Neuronal stem cell (in vitro differentiated cells): ENCODE measurements at regions not wholly inside any gene's neighbourhood (a gene's known extent, or its start where the extent isn't known, plus 50 kb on each side); places are given as distances from the start of the nearest gene placed in this dataset.

Experiments used
- DNase-seq: peaks from one replicate; pipeline ENCODE4 v3.0.0-alpha.2; 2013; ENCODE audit warnings: low spot score
- H2AFZ ChIP-seq: one replicate; pipeline ENCODE4 v1.6.1; 2013; ENCODE audit warnings: mild to moderate bottlenecking, low read length, inconsistent platforms
- H2AK5ac ChIP-seq: 2 replicates; pipeline ENCODE4 v1.6.1; 2013; ENCODE audit warnings: low read depth, mild to moderate bottlenecking, inconsistent platforms, low read length, moderate library complexity, mixed read lengths
- H2BK120ac ChIP-seq: 2 replicates; pipeline ENCODE4 v1.6.1; 2013; ENCODE audit warnings: low read depth, mild to moderate bottlenecking, inconsistent platforms, low read length, moderate library complexity, mixed read lengths
- H2BK12ac ChIP-seq: one replicate; pipeline ENCODE4 v1.6.1; 2013; ENCODE audit warnings: low read length, inconsistent platforms
- H2BK15ac ChIP-seq: 2 replicates; pipeline ENCODE4 v1.6.1; 2013; ENCODE audit warnings: mild to moderate bottlenecking, low read length, inconsistent platforms, mixed read lengths
- H2BK5ac ChIP-seq: one replicate; pipeline ENCODE4 v1.6.1; 2013; ENCODE audit warnings: inconsistent platforms, mild to moderate bottlenecking, low read length, moderate library complexity
- H3K14ac ChIP-seq: one replicate; pipeline ENCODE4 v1.6.1; 2013; ENCODE audit warnings: low read length, inconsistent platforms
- H3K18ac ChIP-seq: 2 replicates; pipeline ENCODE4 v1.6.1; 2013; ENCODE audit warnings: low read length, inconsistent platforms
- H3K23ac ChIP-seq: 2 replicates; pipeline ENCODE4 v1.6.1; 2013; ENCODE audit warnings: low read depth, mild to moderate bottlenecking, mixed read lengths, low read length, inconsistent platforms; ENCODE audit not compliant: poor library complexity
- H3K27ac ChIP-seq: replicated peaks from 3 replicates; pipeline ENCODE4 v1.5.1; 2013; ENCODE audit warnings: low read length, inconsistent platforms
- H3K27me3 ChIP-seq, 3 experiments: 2 replicates each; pipeline ENCODE4 v1.6.1; 2013; ENCODE audit warnings: low read length in 3 of 3, mild to moderate bottlenecking in 2 of 3, inconsistent platforms in 1 of 3, low read depth in 1 of 3, mixed read lengths in 1 of 3, moderate library complexity in 1 of 3; ENCODE audit not compliant: control insufficient read depth in 3 of 3, insufficient read depth in 3 of 3
- H3K36me3 ChIP-seq, 2 donors: replicated peaks in 1 of 2; 2 replicates each; pipeline ENCODE4 v1.6.1; 2013; ENCODE audit warnings: low read length in 2 of 2; ENCODE audit not compliant: control insufficient read depth in 2 of 2, insufficient read depth in 2 of 2
- H3K4ac ChIP-seq: 2 replicates; pipeline ENCODE4 v1.6.1; 2013; ENCODE audit warnings: inconsistent platforms, mild to moderate bottlenecking, low read length, moderate library complexity
- H3K4me1 ChIP-seq, 2 donors: 1 replicate in 1 of 2; 2 replicates in 1 of 2; pipeline ENCODE4 v1.6.1; 2013; ENCODE audit warnings: low read length in 2 of 2, low read depth in 1 of 2; ENCODE audit not compliant: control insufficient read depth in 2 of 2, insufficient read depth in 1 of 2
- H3K4me2 ChIP-seq: one replicate; pipeline ENCODE4 v1.6.1; 2013; ENCODE audit warnings: mild to moderate bottlenecking, low read length, inconsistent platforms; ENCODE audit not compliant: insufficient read depth, poor library complexity, severe bottlenecking
- H3K4me3 ChIP-seq, 2 donors: 2 replicates each; pipeline ENCODE4 v1.5.1; 2013; ENCODE audit warnings: low read length in 2 of 2, mild to moderate bottlenecking in 2 of 2, inconsistent platforms in 1 of 2, moderate library complexity in 1 of 2
- H3K79me1 ChIP-seq: one replicate; pipeline ENCODE4 v1.6.1; 2013; ENCODE audit warnings: low read depth, mild to moderate bottlenecking, inconsistent platforms, low read length, moderate library complexity
- H3K9ac ChIP-seq: one replicate; pipeline ENCODE4 v1.6.1; 2013; ENCODE audit warnings: mild to moderate bottlenecking, low read depth, low read length, inconsistent platforms; ENCODE audit not compliant: poor library complexity
- H3K9me3 ChIP-seq, 2 donors: replicated peaks in 1 of 2; 2 replicates each; pipeline versions ENCODE3 to v1.6.1; 2013; ENCODE audit warnings: low read length in 2 of 2, mild to moderate bottlenecking in 2 of 2, inconsistent platforms in 1 of 2, low read depth in 1 of 2, mixed read lengths in 1 of 2, moderate library complexity in 1 of 2; ENCODE audit not compliant: control insufficient read depth in 2 of 2, insufficient read depth in 1 of 2
- H4K8ac ChIP-seq: one replicate; pipeline ENCODE4 v1.6.1; 2013; ENCODE audit warnings: low read depth, mild to moderate bottlenecking, inconsistent platforms, low read length, moderate library complexity
- H4K91ac ChIP-seq: one replicate; pipeline ENCODE4 v1.6.1; 2013; ENCODE audit warnings: low read length, low read depth, mild to moderate bottlenecking, inconsistent platforms; ENCODE audit not compliant: poor library complexity
- WGBS, 2 donors: extraction: QIAGEN DNeasy Blood & Tissue Kit; methylation state at CpG; one replicate each; pipeline ENCODE4 v1.1.7; 2013; ENCODE audit warnings: missing lambda C conversion rate in 2 of 2, mixed read lengths in 1 of 2; ENCODE audit not compliant: insufficient read length in 2 of 2, insufficient replicate concordance in 1 of 2; ENCODE audit errors: extremely low coverage in 2 of 2; 5-methylcytosine and 5-hydroxymethylcytosine counted together

- H3K14ac ChIP-seq, result no peak overlapping the region
- H3K36me3 ChIP-seq, result no peaks in the 10 kb centered on the region
- no peaks in the 10 kb centered on the region for H3K27me3 ChIP-seq
- no peak overlapping the region for H2BK12ac ChIP-seq
- no peak overlapping the region for H3K27ac ChIP-seq
- no peak overlapping the region for H3K4me2 ChIP-seq
- H4K8ac ChIP-seq, result no peak overlapping the region
- H4K91ac ChIP-seq, result no peak overlapping the region
- H2BK15ac ChIP-seq, result no peak overlapping the region
- DNase-seq, result no peak
- H3K9ac ChIP-seq, result no peak overlapping the region
- no peak overlapping the region for H2BK5ac ChIP-seq
- H3K79me1 ChIP-seq, result no peaks in the 10 kb centered on the region
- H2AK5ac ChIP-seq, result no peak overlapping the region
- no peaks in the 10 kb centered on the region for H3K4me1 ChIP-seq
- H2AFZ ChIP-seq, result no peak overlapping the region
- H3K18ac ChIP-seq, result no peak overlapping the region
- WGBS, 2 donors, result no CpG with 5 or more reads among the region's 2 CpGs
- H2BK120ac ChIP-seq, result no peak overlapping the region
- no peaks in the 10 kb centered on the region for H3K9me3 ChIP-seq
- H3K4me3 ChIP-seq, result no peak overlapping the region
- H3K4ac ChIP-seq, result no peak overlapping the region
- H3K23ac ChIP-seq, result no peak overlapping the region
Measured at GRCh38 chr13:64057372-64058020, 2641.8 kb upstream of the PCDH20 start.

GRCh38 chr13:64054321-64054720 is 2638.7 kb upstream of the PCDH20 start:
- no peak overlapping the region for H2BK12ac ChIP-seq
- no peak overlapping the region for H2BK120ac ChIP-seq
- WGBS, 2 donors, result no CpG with 5 or more reads among the region's 1 CpG
- H3K9me3 ChIP-seq, result no peaks in the 10 kb centered on the region
- DNase-seq, result no peak
- H3K4ac ChIP-seq, result no peak overlapping the region
- no peak overlapping the region for H3K4me2 ChIP-seq
- H3K79me1 ChIP-seq, result no peaks in the 10 kb centered on the region
- H3K27ac ChIP-seq, result no peak overlapping the region
- H3K9ac ChIP-seq, result no peak overlapping the region
- no peak overlapping the region for H3K18ac ChIP-seq
- H4K91ac ChIP-seq, result no peak overlapping the region
- H2AK5ac ChIP-seq, result no peak overlapping the region
- no peak overlapping the region for H4K8ac ChIP-seq
- no peaks in the 10 kb centered on the region for H3K4me1 ChIP-seq
- H3K14ac ChIP-seq, result no peak overlapping the region
- H3K27me3 ChIP-seq, result no peaks in the 10 kb centered on the region
- H2BK15ac ChIP-seq, result no peak overlapping the region
- no peak overlapping the region for H3K4me3 ChIP-seq
- no peak overlapping the region for H2AFZ ChIP-seq
- H2BK5ac ChIP-seq, result no peak overlapping the region
- no peaks in the 10 kb centered on the region for H3K36me3 ChIP-seq
- no peak overlapping the region for H3K23ac ChIP-seq

GRCh38 chr13:64052521-64052920 is 2636.9 kb upstream of the PCDH20 start:
- Histone ChIP-seq H3K27me3 (no peaks in the 10 kb centered on the region), H3K4me1 (no peaks in the 10 kb centered on the region), H2BK15ac (no peak overlapping the region), H3K9ac (no peak overlapping the region), H2AK5ac (no peak overlapping the region), H4K8ac (no peak overlapping the region), H2BK12ac (no peak overlapping the region), H2AFZ (peak overlapping the region; percentile 44), H3K4me2 (no peak overlapping the region), H3K4ac (no peak overlapping the region), H3K14ac (no peak overlapping the region), H2BK120ac (no peak overlapping the region), H2BK5ac (no peak overlapping the region), H3K79me1 (no peaks in the 10 kb centered on the region), H4K91ac (no peak overlapping the region), H3K9me3 (no peaks in the 10 kb centered on the region), H3K4me3 (no peak overlapping the region), H3K27ac (no peak overlapping the region), H3K23ac (no peak overlapping the region), H3K36me3 (no peaks in the 10 kb centered on the region), H3K18ac (no peak overlapping the region)
- no CpG with 5 or more reads among the region's 1 CpG for WGBS, 2 donors
- DNase-seq, result no peak

DNA sequence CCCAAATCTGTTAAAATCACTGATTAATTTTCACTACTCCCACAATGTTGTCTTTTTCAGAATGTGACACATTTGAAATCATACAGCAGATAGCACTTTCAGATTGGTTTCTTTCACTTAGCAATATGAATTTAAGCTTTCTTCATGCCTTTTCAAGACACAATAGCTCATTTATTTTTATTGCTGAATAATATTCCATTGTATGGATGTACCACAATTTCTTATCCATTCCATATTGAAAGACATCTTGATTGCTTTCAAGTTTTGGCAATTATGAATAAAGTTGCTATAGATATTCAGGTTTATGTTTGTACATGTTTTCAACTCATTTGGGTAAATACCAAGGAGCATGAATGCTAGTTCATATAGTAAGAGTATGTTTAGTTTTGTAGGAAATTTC is 2635.6 kb upstream of the PCDH20 start:
- no peak overlapping the region for H4K91ac ChIP-seq
- H3K27ac ChIP-seq, result no peak overlapping the region
- no peak overlapping the region for H2AK5ac ChIP-seq
- H3K4me1 ChIP-seq, result peaks cover 0 to 3% of the 10 kb centered on the region in 2 donors
- no peak overlapping the region for H2BK5ac ChIP-seq
- no peak overlapping the region for H4K8ac ChIP-seq
- H3K36me3 ChIP-seq, result no peaks in the 10 kb centered on the region
- no peak overlapping the region for H3K9ac ChIP-seq
- H3K27me3 ChIP-seq, result no peaks in the 10 kb centered on the region
- H3K4ac ChIP-seq, result no peak overlapping the region
- no peak overlapping the region for H3K4me3 ChIP-seq
- H2AFZ ChIP-seq, result no peak overlapping the region
- no peak overlapping the region for H2BK120ac ChIP-seq
- no peak overlapping the region for H3K23ac ChIP-seq
- no peak overlapping the region for H2BK15ac ChIP-seq
- no peaks in the 10 kb centered on the region for H3K9me3 ChIP-seq
- H3K4me2 ChIP-seq, result no peak overlapping the region
- DNase-seq, result no peak
- no peak overlapping the region for H3K18ac ChIP-seq
- H3K79me1 ChIP-seq, result no peaks in the 10 kb centered on the region
- no peak overlapping the region for H3K14ac ChIP-seq
- H2BK12ac ChIP-seq, result no peak overlapping the region
